NCI-H1417 (cell line): ENCODE measurements at regions not wholly inside any gene's neighbourhood (a gene's known extent, or its start where the extent isn't known, plus 50 kb on each side); places are given as distances from the start of the nearest gene placed in this dataset.

Experiments used
- DNase-seq, 3 experiments: peaks; one replicate each; lab custom pipeline; 2025; lab: John Stamatoyannopoulos, UW

DNA sequence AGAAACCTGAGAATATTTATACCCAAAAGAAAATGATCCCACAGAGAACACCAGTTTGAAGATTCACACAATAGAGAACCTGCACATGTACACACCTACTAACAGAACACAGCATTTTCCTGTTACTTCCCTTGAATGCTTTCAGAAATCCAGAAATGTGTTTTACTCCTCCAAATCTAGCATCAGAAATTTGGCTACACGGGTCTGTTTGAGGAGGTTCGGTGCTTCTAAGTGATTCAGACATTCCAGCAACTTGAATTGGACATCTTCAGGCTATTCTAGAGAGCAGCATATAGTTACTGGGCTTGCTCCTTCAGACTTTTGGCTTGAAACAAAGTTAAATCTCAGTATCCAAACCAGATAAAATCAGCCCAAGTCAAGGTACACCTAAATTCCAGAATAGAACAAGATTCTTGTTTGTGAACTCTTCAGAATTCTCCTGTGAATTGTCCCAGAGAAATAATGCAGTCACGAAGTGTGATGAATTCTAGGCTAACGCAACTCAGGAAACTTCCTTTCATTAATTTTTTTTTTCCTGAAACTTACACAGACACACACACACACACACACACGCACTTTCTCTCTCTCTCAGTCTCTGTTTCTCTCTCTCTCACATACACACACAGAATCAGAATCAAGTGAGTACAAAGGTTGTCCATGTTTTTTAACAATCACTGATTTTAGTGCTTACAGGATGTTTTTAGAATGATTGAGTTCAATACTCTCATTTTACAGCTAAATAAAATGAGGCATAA is 278.4 kb upstream of the SNX7 start:
- DNase-seq, result no peak

DNA sequence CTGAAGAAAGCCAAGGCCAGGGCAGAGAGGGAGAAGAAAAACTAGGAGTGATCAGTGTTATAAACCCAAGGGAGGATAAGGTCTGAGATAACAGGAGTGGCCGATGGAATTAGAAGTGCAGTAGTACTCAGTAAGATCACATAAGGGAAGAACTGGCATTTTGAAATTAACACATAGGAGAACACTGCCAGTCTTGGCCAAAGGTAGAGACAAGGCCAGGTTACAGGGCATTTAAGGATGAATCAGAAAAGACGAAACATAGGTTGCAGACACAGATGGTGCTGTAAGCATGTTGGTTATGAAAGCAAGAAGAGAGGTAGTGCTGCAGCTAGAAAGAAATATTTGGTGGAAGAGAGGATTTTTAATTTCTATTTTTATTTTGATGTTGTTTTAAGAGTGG is 278.9 kb upstream of the SNX7 start:
- no peak for DNase-seq

DNA sequence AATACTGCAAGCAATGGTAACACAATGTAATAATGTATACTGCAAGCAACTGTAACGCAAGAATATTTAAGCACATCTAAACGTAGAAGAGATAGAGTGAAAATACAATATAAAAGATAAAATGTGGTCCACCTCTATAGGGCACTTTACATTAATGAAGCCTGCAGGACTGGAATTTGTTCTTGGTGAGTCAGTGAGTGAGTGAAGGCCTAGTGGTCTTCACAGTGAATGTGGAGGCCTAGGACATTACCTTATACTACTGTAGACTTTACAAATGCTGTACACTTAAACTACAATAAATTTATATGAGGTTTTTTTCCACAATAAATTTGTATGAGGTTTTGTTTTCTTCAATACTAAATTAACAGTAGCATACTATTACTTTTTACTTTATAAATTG is 287.4 kb upstream of the SNX7 start:
- no peak for DNase-seq

DNA sequence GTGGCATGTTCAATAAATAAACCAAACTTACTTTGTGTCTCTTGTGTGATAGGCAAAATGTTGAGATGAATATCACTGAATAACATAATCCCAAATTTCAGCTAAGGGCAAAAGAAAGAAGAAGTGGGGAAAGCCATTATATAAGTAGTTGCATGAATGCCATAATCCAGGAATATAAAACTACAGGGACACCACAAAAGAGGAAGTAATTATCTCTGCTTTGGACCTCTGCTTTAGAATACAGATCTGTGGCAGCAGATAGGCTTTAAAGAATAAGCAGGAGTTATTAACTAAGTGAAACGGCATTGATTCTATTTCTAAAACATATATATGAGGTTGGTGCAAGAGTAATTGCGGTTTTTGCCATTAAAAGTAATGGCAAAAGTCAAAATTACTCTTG is 288.5 kb upstream of the SNX7 start:
- no peak for DNase-seq

DNA sequence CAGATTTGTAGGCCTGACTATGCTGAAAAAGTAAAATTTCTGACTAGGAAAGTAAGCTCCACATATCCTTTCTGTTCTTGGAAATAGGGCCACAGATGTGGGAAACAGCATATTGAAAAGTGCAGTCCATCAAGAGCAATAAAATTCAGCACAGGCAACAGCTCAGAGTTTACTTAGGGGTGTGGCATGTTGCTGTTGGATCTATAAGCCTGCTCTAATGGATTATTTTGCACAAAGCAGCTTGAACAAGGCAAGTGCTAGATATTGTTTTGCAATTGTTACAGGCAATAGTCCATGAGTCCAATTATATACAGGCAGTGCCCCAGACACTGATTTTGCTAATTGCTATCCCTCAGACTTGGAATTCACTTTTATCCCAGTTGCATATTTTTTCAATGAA is 289.8 kb upstream of the SNX7 start:
- DNase-seq, result peak in 1 of 3 experiments; percentile 42

DNA sequence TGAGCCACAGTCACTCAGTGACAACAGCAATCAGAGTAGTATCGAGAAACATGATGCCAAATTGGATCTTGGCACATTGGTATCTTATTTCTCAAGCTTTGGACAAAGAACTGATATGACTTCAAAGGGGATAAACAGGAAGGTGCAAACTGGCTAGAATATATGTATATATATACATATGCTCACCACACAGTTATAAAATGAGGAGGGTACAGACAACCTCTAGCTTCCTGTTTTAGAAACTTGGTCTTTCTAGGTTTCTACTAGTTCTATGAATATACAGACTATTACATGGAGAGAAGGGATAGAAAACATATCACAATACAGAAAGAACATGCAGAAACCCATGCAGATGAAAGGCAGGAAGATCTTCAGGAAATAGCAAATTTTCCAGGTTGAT is 292.1 kb upstream of the SNX7 start:
- no peak for DNase-seq

DNA sequence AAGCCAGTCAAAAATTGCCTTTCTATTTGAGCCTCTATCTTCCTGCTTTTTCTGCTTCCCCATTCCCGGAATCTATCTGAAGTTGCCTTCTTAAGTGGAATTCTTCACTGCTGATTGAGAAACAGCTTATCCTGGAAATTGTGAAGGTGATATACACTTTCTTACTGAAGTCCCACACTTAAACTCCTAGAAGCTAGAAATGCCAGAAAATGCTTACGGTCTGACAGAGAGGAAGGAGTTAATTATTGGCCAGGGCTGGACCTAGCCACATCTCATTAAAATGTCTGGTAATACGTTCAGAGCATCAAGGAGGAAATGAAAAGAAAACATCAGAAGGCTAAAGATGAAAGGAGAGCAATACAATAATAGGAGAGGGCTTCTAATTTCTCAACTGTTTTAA is 292.5 kb upstream of the SNX7 start:
- no peak for DNase-seq

DNA sequence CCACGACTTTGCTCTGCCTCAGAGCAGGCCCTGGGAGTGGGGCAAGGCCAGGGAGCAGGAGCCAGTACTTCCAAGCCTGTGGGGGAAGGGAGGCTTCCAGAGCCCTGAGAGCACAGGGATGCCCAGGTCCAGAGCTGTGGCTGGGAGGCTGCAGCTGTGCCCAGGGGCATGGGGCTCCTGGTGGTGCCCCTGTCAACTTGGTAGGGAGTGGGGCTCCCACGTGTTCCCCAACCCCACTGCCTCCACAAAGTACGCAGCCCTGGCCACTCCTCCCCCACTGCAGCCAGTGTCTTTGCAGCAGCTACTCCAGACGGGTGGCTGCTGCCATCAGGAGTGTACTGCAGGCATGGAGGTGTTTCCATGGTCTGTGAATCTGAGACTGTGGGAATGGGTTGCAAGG is 294.1 kb upstream of the SNX7 start:
- no peak for DNase-seq

DNA sequence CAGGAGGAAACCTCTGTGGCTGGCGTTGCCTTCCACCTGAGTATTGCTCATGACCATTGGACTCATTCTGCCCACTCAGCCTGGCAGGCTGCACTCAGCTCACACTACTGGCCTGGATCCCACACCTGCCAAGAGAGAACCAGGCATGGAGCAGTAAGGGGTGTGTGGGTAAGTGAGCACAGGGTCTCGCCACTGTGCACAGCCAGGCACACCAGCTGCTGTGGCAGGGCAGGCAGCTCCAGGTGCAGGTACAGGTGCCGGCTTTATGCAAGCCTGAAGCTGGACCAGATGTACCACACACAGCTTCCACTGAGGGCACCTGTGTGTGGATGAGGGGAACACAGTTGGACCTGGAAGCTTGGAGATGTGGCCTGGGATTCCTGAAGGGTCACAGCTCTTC is 295.2 kb upstream of the SNX7 start:
- DNase-seq, result no peak

DNA sequence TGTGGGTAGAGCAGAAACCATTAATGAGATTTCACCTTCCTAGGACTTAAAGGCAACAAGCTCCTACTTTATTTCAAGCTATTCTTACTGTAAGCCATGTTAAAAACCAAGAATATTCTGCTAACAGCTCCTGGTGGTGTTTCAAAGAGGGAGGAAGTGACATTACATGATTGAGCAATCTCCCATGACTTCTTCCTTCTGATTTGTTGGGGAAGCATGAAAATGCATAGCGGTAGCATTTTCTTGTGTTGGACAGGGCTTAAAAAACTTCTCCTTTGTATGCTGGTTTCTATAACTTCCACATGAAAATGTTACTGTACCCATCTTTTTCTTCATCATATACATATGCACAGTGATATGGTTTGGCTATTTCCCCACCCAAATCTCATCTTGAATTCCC is 297.0 kb upstream of the SNX7 start:
- no peak for DNase-seq

DNA sequence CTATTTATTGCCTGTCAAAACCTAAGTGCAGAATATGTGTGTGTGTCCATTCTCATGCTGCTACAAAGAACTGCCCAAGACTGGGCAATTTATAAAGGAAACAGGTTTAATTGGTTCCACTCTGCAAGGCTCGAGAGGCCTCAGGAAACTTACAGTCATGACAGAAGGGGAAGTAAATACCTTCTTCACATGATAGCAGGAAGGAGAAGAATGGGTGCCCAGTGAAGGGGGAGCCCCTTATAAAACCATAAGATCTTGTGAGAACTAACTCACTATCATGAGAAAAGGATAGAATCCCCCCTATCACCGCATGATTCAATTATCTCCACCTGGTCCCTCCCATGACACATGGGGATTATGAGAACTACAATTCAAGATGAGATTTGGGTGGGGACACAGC is 300.7 kb upstream of the SNX7 start:
- DNase-seq, result no peak

DNA sequence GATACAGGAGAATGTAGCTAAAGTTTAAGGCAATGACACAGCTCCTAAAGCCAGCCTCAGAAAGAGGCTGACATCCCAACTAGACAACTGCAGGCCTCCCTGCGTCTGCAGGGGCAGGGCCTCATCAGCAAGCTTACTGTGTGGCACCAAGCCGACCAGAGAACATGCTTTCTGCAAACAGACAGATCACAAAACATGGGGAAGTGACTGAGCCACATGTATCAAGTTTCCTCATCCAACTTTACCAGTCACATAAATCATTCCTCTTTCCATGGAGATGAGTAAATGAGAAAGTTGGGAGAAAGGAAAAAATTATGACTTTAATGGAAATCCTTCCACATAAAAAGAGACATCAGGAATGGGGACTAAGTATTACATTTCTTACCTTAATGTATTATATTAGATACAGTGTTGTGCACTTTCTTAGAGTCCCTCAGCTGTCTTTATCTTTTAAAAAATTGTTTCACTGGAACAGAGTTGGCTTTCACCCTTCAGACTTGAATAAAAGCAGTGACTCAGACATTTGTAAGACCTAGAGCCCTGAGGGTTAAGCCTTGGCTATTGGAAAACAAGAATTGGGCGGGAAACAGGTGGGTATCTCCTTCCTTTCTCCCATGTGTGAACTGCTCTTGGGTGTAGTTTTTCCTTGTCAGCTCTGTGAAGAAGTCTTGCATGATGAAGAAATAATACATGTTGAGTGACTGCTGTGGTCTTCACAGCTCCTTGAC is 305.7 kb upstream of the SNX7 start:
- DNase-seq, result no peak

DNA sequence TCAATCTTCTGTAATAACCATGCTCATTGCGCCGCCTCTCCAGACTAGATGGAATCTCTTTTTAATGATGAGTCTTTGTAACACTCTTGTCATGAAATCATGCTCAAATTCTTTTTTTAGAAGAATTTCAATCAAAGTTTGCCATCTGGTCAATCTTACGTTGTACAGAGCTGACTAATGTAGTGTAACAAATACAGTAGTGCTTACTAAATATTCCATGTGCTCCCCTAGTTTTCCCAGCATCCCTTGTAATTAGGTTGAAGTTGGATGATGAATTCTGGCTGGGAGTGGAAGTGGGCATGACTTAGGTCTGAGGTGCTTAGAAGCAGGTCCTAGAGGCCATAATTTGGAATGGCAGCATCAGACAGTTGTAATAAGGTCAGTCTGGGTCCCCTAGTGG is 309.1 kb upstream of the SNX7 start:
- no peak for DNase-seq

DNA sequence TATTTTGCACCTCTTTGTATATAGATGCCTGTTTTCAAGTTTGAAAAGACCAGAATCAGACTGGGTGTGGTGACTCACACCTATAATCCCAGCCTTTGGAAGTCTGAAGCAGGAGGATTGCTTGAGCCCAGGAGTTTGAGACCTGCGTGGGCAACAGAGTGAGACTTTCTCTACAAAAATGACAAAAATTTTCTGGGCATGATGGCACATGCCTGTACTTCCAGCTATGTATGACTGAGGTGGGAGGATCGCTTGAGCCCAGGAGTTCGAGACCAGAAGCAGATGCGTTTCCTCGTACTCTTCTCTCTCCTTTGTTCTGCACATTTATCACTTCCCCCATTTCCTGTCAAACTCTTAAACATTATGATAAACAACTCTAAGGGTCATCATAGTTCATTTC is 310.0 kb upstream of the SNX7 start:
- no peak for DNase-seq

DNA sequence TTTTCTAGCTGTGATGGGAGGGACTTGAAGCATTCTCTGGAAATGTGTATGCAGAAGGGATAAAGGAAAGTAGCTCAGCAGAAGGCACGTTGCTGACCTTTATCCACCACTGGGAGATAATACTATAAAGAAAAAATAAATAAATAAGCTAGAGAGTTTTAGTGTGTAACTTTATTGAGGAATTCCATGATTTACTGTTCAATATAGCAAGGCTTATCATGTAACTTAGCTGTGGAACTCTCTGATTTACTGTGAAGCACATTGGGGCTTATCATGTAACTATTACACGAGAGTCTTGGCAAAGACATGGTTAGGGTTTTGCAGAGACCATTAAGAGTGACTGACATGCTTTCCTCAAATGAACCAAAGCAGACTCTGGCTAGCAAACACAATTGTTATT is 316.1 kb upstream of the SNX7 start:
- DNase-seq, result no peak

DNA sequence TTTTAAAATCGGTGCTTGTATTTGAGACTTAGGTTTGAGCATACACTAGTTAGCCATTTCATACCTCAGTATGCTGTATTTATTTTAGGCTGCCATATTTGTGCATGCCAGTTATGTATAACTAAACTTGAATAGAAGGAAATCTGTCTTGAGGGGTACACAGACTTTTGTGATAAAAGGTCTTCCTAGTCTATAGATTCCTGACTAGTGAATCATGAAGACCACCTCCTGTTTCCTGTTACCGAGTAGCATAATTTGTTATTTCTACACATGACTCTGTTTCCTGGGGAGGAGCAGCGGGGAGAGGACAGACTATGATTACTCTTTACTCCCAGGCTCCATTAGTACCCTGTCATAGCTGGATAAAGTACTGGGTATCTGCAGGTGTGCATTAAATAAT is 316.8 kb upstream of the SNX7 start:
- DNase-seq, result peak in 1 of 3 experiments; percentile 38

DNA sequence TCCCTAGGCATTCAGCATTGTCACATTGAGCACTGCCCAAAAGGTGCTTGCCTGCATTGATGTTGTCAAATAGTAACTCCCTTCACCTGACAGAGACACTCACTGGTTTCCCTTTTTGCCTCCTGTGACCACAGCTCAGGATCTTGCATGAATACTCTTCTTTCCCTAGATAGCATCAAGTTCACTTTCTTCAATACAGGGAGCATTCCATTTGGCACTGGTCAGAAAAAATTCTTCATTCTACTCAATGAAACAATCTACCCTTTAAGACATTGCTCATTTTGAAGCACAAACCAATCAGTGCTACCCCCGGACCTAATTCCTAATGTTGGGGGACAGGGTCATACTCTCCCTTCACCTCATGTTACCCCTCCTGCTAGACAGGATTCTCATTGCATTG is 319.0 kb upstream of the SNX7 start:
- no peak for DNase-seq

DNA sequence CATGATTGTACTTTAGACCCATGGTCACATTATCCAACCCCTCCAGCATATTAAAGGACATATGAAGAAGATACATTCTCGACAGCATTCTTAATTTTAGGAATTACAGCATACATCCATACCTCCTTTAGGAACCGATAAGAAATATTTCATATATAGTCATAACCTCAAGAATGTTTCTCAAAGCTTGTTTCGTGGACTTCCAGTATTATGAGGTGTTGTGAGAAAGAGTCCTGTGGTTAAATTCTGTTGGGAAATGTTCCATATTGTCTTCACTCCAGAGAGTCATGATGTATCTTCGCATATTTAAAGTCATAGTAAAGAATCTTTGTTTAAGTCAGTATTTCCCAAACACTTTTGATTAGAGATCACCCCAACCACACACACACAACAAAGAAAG is 321.0 kb upstream of the SNX7 start:
- no peak for DNase-seq

DNA sequence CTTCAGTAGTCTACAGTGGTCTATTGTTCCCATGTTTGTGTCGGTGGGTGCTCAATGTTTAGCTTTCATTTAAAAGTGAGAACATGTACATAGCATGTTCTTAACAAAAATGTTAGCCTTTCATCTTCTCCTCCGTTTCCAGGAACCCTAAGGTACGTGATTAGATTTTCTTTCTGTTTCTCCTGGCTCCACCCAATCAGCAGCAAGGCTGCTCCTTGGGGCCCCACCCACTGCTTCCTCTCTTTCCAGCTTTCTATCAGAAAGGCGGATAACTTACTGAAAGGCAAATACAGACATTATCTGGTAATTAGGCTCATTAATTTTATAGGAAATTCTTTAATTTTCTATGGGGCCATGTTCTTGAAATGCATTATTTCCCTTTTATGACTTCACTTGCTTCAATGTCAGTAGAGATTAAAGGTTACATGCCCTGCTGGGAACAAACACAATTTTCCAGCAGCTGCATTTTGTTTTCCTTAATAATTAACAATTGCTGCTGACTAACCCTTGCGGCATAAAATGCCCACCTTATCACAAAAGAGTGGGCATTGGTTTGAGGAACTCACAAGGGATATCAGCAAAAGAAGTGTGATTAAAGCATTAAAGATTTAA is 324.9 kb upstream of the SNX7 start:
- DNase-seq, result peak in 2 of 3 experiments; percentile 61 to 75

DNA sequence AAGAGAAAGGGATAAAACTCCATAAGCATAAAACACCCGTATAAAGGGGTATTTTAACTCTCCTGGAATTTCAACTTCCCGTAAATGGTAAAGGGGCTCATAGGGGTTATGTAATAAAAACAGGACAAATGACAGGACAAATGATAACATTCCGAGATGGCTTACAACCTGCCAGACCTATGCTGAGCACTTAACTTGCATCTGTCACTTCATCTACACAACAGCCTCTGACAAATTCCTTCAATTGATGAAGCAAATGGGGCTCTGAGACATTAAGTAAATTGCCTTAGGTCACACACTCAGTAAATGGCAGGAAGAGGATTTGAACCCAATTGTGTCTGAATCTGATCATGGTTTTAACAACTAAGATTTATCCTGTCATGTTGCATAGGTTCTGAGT is 327.6 kb upstream of the SNX7 start:
- no peak for DNase-seq

DNA sequence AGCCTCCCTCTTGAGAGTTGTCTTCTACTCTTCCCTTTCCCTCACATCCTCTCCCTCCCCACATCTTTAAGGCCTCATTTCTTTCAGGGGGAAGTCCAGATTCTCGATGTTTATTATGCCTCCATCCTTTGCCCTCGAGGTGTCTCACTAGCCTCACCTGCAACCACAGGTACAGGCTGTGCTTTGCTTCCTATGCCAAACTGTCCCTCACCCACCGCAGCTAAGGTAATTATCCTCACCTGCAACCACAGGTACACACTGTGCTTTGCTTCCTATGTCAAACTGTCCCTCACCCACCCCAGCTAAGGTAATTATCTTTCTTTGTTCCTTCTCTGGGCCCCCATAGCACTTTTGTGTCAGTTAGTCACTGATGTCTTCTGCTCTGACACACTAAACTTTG is 328.1 kb upstream of the SNX7 start:
- DNase-seq, result peak in 2 of 3 experiments; percentile 37 to 38

DNA sequence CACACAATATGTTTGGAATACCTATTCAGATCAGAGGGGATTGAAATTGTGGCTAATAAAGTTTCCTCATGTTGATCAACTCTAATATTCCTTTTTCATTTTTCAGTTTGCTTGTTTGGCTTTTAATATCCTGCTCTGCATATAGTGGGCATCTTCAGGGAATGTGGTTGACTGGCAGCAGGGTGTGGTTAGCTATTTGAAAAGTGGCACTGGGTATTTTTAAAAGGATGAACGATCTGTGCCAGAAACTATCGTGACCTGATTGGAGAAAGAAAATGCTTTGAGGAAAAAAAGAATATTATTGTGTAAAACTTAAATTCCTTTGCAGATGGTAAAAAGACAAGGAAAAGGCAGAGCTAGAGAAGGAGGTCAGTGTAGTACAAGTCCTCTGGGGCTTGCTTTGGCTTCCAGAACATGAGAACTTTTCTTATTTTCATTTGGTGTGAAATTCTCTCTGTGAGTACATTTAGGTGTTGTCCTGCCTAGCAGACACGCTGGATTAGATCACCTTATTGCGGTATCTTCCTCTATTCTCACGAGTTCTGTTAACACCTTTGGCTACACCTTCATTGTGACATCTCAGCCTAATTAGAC is 329.7 kb upstream of the SNX7 start:
- DNase-seq, result no peak

DNA sequence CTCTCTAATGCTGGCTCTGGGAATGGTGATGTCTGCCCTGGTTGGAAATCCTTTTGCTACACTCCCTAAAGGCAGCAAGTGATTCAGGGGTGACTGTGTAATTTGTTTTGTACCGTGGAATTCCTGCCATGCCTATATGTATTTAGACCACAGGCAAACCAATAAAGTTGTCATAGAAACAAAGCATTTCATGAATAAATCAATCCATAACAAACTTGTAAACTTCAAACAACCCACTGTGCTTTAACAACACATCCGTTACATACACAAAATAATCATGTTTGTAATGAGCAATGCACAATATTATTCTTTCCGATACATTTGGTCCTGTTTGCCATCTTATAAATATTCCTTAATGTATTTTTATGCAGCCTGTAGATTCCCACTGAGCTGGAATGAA is 330.3 kb upstream of the SNX7 start:
- DNase-seq, result no peak
